ENCODE measurements at regions not wholly inside any gene's neighbourhood (a gene's known extent, or its start where the extent isn't known, plus 50 kb on each side); places are given as distances from the start of the nearest gene placed in this dataset.

DNA sequence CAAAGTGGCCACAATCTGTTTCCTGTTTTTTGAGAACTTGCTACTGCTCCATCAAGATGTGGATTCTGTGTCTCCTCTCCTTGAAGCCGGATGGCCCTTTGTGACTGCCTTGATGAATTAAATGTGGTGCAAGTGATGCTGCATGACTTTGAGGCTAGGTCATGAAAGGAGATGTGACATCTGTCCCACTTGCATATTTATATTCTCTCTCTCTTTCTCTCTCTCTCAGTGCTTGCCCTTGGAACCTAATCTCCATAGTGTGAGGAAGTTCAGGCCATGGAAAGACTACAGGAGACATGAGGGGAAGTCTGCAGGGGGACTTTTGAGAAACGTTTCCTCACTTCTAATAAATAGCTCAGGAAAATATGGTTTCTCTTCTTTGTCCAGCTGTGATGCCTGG, 50.0 kb upstream of the ADPGK start:
- no peaks in the 10 kb centered on the region for H3K9me3 ChIP-seq (ENCODE audit: low read depth, low read length, poor library complexity, severe bottlenecking)
- ChIA-PET CTCF (no interaction called here), POLR2A (ENCODE audit: low non-redundant PET) (no interaction called here)
- H3K27ac ChIP-seq (ENCODE audit: low read depth, low read length, poor library complexity, severe bottlenecking): no peak overlapping the region
- H3K4me3 ChIP-seq (ENCODE audit: low read depth, low read length, poor library complexity, severe bottlenecking): no peak overlapping the region
- no peak for DNase-seq (ENCODE audit: low spot score)
- BruUV-seq (replicated peaks): no TSS peak
- no peaks in the 10 kb centered on the region for H3K4me1 ChIP-seq (ENCODE audit: insufficient read depth, low read length, poor library complexity, severe bottlenecking)
- no peaks in the 10 kb centered on the region for H3K36me3 ChIP-seq (ENCODE audit: insufficient read depth, low read length, poor library complexity, severe bottlenecking)
- peaks cover 21% of the 10 kb centered on the region for H3K27me3 ChIP-seq (replicated peaks; ENCODE audit: insufficient read depth, low read depth, low read length, poor library complexity)
- intact Hi-C loops (cut with micrococcal nuclease; ENCODE audit: unreplicated experiment): no loop called here
- TF ChIP-seq EZH2 (IDR thresholded peaks at IDR 0.05; ENCODE audit: borderline replicate concordance, low read depth, low read length, poor library complexity, severe bottlenecking): no peak
